ENCODE measurements at regions not wholly inside any gene's neighbourhood (a gene's known extent, or its start where the extent isn't known, plus 50 kb on each side); places are given as distances from the start of the nearest gene placed in this dataset.

DNA sequence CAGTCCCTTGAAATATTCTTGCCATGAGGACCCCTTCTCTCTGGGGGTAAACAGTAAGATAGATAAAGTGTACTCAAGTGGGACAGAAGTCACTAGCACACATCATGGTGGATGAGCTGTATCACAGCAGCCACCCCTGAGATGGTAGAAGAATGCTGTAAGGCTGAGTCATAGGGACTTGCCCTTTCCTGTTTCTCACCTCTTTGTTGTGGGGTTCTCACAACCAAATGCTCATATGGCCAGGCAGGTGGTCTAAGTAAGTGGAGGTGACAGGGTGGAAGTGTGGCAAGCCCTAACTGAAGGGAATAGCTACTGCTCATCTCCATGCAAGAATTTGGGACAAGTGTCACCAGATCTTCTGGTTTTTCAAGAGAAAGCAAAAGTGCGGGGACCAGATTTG, 202.7 kb upstream of the SLC14A2 start:
- TF ChIP-seq EZH2 (IDR thresholded peaks at IDR 0.05) (no peak), POLR2AphosphoS5 (IDR thresholded peaks at IDR 0.05; ENCODE audit: borderline replicate concordance, low read depth, low read length) (no peak)
